SHP77 treated with DMSO at 0.1 percent for 48 hours (cell line): ENCODE measurements at regions not wholly inside any gene's neighbourhood (a gene's known extent, or its start where the extent isn't known, plus 50 kb on each side); places are given as distances from the start of the nearest gene placed in this dataset.
"Not testable (repeated sequence)": the region's sequence is repeated elsewhere in the genome, so short reads cannot be mapped to it uniquely, and the experiment has no call there.

ENCODE experiments used
- DNase-seq: peaks from one replicate; lab custom pipeline; 2025; lab: John Stamatoyannopoulos, UW

GRCh38 chr17:14427900-14428647, 127.2 kb downstream of the HS3ST3B1 start:
- no peak for DNase-seq

- not testable (repeated sequence) for DNase-seq
Measured at GRCh38 chr17:14423156-14423555, 122.3 kb downstream of the HS3ST3B1 start.

- no peak for DNase-seq
Measured at GRCh38 chr17:14417336-14417735, 116.5 kb downstream of the HS3ST3B1 start.

GRCh38 chr17:14409292-14409691, 108.4 kb downstream of the HS3ST3B1 start:
- no peak for DNase-seq

- DNase-seq: no peak
Measured at GRCh38 chr17:14407541-14407940, 106.7 kb downstream of the HS3ST3B1 start.

GRCh38 chr17:14405189-14405588, 104.3 kb downstream of the HS3ST3B1 start:
- DNase-seq: no peak
